HEK293T (cell line): ENCODE measurements at regions not wholly inside any gene's neighbourhood (a gene's known extent, or its start where the extent isn't known, plus 50 kb on each side); places are given as distances from the start of the nearest gene placed in this dataset.

Experiments
- CTBP1 ChIP-seq: fragments of 450-650 bp; IDR thresholded peaks from 2 replicates; pipeline ENCODE4 v1.6.1; 2016; ENCODE audit warnings: borderline replicate concordance
- FOXK2 ChIP-seq: fragments of 450-650 bp; IDR thresholded peaks from 2 replicates; pipeline ENCODE4 v1.6.1; 2016; ENCODE audit warnings: mild to moderate bottlenecking
- TARDBP ChIP-seq: fragments of 450-650 bp; IDR thresholded peaks from 2 replicates; pipeline ENCODE4 v1.6.1; 2016

- TF ChIP-seq FOXK2 (no peak), TARDBP (no peak), CTBP1 (no peak)
Measured at GRCh38 chr2:144924827-144925226, 404.9 kb upstream of the ZEB2 start.
